GM21390 (cell line): ENCODE measurements at regions not wholly inside any gene's neighbourhood (a gene's known extent, or its start where the extent isn't known, plus 50 kb on each side); places are given as distances from the start of the nearest gene placed in this dataset.
"Not testable (repeated sequence)": the region's sequence is repeated elsewhere in the genome, so short reads cannot be mapped to it uniquely, and the experiment has no call there.

Experiments
- ATAC-seq: cut with Tn5 transposase; IDR thresholded peaks from one replicate; pipeline ENCODE4 v1.9.1; 2021; ENCODE audit not compliant: unreplicated experiment

DNA sequence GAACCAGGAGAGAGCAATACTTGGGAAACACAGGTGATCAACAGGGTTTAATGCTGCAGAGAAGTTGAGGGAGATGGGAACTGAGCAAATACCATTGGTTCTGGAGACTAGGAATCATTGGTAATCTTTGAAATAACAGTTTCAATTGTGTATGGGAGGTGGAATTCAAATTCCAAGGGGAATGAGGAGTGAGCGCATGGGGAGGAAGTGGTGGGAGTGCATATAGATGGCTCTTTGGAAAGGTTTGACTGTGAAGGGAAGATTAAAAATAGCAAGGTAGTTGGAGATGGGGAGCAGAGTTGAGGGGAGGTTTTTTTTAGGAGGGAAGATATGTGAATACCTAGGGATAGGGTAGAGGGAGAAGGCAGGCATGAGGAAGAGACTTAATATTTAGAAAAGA lies 51.1 kb upstream of the ROPN1 start:
- ATAC-seq, result no peak

DNA sequence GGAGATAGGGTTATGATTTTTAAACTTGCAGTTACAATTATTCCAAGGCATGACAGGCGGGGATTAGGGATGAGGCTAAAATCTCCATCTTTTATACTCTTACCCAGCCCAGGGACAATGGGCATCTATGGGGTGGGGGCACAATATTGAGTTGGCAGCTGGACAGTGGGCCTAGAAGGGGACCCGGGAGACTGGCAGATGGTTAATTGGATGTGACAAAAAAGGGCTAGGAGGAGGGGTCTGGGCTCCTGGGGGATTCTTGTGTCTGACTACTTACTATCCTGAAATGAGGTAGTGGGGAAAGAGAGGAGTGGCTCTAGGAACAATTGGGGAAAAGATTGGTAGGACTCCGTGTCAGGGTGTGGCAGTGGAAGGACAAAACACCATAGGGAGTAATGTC lies 53.0 kb upstream of the ROPN1 start:
- no peak for ATAC-seq

DNA sequence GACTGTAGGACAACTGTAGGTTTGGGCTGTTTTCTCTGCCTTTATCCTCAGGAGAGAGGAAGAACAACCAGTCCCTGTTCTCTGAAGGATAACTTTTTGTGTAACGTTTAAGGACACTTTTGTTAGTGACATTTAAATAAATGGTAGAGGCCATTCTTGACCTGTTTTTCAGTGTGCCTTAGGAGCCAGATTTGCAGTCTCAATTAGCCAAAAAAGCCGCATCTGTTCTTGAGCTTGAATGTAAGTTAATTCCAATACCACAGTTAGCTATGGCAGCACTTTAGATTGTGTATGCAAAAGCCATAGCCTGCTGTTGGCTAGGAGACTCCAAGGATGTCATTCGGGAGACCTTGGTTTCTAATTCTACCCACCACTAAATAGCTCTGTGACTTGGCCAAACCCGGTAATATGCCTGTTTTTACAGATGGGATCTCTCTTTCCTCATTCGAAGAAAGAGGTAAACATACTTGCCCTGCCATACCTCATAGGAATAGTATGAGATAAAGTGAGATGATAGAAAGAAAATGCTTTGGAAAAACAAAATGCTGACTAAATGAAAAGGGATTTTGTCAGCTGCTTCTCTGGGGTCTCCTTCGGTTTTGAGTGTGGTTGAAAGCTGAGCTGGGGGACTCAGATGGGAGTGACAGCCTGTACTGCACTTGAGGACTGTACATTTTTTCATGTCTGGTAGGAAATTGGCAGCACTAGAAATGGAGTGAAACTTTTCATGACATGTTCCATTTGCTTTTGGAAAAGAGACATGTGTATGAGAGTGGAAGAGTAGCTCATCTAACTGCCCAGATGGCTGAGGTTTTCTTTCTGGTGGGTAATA lies 57.3 kb upstream of the ROPN1 start:
- ATAC-seq, result no peak

DNA sequence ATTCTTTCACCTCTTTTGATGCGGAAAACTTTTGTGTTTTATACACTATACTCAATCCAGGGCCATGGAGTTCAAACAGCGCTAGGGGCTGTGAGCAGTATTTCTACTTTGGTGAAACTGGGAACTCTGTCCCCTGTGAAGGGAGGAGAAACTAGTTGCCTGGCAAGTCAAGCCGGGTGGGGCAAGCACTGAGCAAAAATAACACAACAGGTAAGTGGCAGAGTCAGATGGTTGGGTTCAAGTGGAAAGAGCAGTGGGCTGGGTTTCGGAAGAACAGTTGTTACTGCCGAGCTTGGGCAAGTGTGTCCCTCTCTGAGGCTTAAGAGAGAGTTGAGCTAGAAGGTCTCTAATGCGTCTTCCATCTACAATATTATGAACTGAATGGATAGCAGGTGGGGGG lies 59.7 kb upstream of the ROPN1 start:
- no peak for ATAC-seq

DNA sequence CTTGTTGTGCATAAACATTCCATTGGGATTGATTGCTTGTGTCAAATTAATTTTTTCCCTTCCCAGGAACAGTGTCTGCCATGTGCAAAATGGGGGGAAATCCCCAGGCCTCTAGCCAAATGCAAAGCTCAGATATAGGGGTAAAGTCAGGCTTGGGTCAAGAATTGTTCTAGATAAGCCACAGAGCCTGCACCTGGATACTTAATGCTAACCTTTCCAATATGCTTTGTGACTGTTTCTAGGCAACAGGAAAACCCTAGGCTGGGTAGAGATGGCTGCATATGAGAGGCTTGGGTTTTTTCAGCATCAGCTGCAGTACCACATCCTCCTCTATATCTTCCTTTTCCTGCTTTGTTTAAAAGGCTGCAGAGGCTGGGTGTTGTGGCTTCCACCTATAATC lies 61.9 kb upstream of the ROPN1 start:
- ATAC-seq, result no peak

DNA sequence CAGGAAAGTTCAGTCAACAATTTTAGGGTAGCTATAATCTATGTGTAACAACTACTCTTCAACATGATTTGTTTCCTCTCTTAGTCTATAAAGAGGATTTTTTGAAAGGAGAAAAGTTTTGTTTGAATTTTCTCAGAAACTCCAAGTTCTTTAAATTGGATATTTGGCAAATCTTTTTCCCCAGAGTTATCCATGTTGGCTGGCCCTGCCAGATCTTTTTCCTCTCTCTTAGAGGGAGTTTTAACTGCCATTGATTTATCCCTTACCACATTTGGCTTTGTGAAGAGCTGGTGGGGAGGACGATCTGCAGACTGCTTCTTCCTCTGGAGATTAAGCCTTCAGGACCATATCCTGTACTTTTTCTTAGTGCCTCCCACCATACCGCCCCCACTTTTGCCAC lies 64.9 kb upstream of the ROPN1 start:
- no peak for ATAC-seq

DNA sequence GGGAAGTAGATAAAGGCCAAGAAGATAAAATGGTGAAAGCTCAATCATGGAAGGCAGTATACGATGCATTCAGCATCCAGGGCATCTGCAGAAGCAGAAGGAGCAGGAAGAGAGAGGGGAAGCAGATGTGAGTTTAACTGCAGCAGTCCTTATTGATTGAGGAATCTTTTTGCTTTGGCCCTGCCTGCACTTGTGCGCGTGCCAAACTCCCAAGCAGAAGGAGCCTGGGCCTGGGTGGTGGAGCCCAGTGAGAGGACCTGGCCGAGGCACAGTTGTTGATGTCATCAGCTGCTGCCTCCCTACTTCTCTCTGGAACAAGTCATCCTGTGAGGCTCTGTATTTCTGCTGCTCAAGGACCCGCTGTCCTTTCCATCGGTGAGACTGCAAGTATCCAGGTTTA lies 65.5 kb upstream of the ROPN1 start:
- no peak for ATAC-seq

DNA sequence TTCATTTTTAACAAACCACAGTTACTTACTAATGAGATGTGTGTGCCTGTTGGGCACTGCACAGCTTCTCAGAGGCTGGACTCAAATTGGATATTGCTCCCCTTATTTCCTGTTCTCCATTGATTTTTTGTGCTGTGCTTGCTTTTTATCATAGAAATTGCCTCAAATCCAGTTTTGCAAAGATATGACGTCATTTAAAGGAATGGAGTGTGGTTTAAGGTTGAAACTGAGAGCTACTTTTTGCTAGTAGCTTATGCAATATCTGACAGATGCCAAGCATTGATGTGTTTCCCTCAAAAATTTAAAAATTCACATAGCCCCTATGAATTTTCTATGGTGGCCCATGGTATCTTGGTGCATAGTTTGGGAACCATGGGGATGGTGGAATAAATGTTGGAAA lies 67.7 kb upstream of the ROPN1 start:
- no peak for ATAC-seq

DNA sequence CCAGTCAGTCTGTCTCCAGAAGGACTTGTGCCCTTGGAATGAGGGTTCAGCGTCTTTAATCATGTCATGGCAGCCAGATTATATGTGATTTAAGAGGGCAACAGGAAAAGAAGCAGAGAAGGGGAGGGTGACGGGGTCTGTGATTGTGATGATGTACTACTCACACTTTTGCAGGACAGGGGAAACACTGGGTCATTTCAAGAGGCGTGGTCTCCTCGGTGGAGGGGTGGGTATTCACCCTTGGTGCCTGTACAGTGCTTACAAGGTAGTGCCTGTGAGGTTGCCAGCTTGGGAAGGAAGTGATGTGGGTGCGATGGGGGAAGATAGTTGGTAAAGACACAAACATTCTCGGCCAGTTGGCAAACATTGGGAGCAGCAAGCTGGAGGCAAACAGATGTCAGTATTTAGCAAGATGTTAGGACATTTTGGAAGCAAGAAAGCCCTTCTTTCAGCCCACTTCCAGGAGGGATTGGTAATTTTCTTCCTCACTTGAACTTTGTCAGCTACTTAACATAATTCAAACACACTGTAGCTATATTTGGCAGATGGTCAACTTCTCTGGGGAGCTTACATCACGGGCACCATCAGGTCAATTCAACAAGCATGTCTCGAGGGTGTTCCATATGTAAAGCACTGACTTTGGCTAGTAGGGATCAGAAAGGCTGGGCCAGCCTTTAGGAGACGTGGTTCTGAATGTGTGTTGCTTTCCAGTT lies 71.4 kb upstream of the ROPN1 start:
- ATAC-seq, result no peak

DNA sequence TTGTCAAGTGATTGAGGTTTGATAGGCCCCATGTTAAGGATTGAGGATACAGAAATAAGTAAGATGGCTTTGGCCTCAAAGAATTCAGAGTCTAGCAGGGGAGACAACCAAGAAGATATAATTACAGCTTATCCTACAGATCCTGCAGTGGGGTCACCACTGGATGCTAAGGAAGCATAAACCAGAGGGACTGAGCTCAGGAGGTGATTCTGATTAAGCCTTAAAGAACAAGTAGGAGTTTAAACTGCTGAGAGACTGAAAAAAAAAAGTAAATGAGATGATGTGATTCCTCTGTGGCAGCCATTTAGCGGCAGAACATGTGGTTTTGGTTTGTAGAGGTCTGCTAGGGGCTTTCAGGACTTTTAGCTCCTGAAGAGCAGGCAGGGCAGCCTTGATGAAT lies 72.1 kb upstream of the ROPN1 start:
- ATAC-seq, result no peak

DNA sequence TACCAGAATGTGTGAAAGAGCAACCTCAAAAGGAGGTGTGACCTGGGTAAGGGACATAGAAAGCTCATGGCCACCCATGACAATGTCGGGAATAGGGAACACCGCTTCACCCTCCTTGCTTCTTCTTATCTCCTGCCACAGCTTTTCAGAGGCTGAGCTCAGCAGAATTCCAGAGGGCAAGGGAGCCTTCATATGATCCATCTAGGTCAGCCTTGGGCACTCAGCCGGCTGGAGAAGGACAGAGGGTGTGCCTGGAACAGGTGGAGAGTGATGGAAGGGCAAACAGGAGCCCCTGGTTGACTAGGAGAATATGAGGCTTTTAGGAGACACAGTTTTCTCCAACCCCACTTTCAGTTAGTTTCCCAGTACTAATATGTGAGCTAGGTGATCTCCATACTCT lies 74.6 kb upstream of the ROPN1 start:
- not testable (repeated sequence) for ATAC-seq

DNA sequence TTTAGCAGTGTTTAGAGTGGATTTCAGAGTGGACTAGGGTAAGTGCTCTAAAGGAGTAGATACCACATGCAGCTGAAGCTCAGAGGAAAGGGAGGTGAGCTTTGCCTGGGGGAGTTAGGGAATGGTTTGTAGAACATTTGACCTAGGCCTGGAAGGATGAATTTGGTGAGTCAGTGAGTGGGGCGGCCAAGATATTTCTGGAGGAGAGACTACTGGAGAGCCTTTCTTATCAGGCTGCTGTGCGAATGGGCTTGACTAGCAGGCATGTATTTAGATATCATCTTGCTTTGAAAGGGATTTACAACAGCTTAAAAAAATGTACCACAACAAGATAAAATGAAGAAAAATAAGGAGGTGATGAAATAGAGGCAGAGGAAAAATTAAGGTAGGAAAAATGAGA lies 77.8 kb upstream of the ROPN1 start:
- ATAC-seq, result not testable (repeated sequence)

DNA sequence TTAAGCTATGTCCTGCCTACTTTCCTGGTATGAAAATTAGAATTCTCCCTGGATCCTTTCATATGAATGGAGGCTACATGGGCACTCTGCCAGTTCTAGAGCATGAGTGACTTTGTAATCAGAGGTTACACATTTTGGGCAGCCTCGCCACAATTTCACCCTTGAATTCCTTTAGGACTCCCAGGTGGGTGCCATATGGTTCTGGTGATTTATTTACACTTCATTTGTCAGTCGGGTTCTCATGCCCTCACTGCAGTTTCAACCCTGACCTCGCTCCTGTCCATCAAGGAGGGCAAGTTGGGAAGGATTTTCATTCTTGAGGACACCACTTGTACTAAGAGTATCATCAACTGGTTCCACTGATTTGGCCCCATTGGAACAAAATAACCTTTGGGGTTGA lies 83.2 kb upstream of the ROPN1 start:
- ATAC-seq, result not testable (repeated sequence)

DNA sequence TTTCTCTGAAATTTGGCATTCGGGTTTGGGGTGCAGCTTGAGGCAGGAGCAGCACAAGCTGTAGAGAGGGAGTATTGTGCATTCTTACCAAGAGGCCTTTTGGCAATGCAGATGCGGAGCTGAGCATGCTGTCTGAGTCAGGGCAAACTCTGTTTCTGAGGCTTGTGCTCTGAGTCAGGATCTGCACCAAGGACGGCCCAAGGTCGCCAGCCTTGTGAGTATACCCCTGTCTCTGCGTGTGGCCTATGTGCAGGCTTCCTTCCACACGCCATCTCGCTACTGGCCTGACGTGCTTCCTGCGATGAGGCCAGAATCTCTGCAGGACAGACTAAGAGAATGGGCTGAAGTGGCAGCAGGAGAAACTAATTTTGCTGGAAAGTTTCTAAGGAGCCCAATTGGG lies 83.8 kb upstream of the ROPN1 start:
- no peak for ATAC-seq

DNA sequence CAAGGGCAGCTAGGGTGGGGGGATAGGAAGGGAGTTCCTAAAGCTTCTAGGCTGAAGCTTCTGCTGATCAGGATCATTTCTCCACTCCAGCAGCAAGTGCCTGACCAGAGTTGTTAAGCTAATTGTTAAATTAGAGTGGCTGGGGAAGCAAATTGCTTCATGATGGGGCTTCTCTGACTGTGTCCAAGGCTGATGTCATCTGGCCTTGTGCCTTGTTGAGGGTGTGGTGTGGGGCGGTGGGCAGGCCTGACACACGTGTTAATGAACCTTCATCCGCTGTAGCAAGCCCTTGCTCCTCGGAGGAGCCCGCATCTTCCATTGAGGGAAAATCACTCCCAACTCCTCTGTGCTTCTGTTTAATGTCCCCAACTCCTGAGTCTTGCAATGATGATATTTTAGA lies 84.3 kb upstream of the ROPN1 start:
- ATAC-seq, result no peak

DNA sequence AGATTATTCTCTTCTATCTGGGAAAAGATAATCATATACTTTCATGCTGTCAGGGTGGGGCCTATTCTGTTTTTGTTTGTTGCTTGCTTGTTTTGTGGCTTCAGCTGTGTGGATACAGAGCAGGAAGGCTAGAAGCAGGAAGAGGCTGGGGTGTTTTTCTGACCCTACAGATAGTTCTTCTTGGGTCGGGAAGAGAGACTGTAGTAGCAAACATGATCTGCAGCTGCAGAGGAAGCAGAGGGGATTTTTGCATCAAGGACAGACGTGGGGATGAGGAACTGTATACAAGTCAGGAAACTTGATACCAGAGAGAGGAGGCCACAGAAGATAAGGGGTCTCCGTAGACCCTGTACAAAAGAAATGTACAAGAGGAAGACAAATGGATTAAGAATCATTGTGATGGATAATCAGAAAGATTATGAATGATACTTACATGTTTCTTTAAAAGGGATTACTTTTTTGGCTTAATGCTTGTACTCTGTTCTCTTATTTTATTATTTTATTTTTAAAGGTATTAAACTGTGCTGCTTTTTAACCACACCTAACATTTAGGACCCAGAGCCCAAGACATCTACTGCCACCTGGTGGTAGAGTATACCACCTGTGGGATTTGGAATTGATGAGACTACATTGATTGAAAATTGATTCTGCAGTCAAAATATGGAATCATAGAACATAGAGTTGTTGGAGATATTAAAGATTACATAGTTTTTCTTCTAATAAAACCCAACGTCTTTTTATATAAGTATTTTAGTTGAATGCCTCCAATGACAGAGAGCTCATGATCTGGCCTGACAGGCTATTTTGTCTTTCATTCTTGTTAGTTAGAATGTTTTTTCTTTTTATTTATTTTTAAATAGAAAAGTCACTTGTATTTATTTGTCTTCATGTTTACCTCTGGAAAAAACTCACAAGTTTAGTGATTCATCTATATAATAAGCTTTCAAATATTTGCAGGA lies 87.3 kb upstream of the ROPN1 start:
- no peak for ATAC-seq

DNA sequence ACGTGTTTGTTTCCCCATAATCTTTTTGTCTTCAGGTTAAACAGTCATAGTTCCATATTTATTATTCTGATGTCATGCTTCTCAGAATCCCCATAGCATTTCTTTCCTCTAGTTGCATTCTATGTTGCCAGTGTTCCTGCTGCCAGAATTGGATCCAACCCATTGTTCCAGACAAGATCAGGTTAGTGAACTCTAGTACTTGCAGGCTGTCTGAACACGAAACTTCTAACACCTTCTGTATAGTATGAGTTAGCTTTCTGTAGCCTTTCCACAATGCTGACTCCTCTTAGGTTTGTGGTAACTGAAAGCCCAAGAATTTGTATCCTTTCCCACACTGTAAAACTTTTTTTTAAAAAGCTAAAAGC lies 88.0 kb upstream of the ROPN1 start:
- ATAC-seq, result no peak

DNA sequence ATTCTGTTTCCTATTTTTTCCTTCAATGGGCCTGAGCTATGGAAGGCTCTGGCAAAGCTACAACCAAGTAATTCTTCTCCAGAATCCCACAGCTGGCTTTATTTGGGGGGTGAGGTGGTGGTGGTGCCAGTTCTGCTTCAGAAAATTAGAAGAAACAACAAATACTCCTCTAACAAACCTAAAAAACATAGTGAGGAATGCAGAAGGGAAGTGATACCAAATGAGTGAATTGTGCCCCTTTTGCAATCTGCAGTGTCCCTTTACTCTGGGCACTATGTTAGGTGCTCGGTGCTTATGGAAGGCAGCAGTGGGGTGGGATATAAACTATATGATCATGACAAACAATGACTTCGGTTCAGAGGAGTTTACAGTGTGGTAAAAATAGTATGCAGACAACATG lies 90.4 kb upstream of the ROPN1 start:
- ATAC-seq, result no peak

DNA sequence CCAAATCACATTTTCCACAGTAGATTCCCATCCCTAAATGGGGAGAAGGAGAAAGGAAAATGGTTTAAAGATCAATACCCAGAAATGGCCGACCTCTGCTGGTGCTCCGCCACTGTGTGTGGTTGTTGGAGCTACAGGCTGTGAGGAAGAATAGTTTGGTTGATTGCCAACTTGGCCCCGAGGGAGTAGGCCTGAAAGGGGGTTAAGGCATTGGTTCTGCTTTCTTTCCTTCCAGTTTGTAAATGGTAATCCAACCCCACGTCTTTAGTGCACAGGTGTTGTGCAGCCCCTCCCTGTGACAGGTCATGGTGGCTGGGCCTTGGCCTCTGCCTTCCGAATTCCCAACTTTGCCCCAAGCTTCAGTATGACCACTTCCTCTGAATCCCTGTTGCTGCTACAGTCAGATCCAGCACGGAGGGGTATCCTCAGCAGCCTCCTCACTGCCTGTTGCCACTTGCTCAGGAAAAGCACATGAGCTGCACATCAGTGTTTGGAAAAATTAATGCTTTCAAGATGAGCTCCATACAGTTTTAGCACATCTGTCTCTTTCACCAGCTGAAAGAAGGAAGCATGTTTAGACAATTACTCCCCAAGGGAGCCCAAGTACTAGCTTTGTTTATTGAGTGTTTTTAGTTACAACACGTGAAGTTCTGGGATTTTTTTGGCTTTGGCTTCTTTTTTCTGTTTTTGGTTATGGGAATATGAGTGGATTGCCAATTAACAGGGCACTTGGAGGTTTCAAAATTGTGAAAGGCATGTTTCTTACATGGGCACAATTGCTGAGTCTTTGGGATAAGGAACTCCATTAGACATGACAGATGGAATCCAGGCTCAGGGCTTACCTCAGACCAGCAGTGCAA lies 92.3 kb upstream of the ROPN1 start:
- ATAC-seq, result no peak

DNA sequence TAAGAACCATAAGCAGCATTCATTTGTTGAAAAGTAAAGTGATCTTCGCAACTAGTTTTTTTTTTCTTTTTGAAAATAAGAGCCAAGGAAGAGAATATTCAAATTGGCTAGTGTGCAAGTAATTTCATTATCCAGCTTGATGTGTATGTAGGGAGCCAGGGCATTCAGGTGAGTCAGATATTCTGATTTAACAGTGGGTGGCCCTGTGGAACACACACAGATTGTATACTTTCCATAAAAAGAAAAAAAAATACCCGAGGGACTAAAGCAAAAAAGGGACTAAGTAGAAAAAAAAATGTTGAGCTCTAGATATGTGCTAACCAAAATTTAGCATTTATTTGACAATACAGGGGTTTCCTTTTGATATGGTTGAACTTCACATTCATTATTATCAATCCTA lies 96.9 kb upstream of the ROPN1 start:
- ATAC-seq, result no peak

DNA sequence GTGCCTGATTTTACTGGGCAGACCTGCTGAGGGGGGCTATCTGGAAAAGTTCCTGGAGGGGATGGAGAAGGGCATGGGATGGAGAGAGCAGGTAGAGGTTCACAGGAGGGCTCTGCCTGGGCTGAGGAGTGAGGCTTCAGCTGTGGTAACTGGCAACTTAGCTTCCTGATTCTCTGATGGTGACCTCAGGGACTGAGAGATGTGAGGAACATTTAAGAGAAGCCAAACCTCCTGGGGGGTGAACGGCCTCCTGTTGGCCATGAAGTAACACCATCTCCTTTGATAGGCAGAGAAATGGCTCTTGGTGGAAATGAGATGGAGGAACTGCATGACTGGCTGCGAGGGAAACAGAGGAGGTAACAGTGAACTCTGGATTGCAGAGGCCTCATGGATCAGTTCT lies 97.3 kb upstream of the ROPN1 start:
- ATAC-seq, result no peak
